Medulla oblongata (tissue), 1 donor: ENCODE measurements at regions not wholly inside any gene's neighbourhood (a gene's known extent, or its start where the extent isn't known, plus 50 kb on each side); places are given as distances from the start of the nearest gene placed in this dataset.

Source experiments
- DNase-seq: peaks from one replicate; pipeline ENCODE4 v3.0.0-alpha.2; 2015; ENCODE audit errors: extremely low spot score

DNA sequence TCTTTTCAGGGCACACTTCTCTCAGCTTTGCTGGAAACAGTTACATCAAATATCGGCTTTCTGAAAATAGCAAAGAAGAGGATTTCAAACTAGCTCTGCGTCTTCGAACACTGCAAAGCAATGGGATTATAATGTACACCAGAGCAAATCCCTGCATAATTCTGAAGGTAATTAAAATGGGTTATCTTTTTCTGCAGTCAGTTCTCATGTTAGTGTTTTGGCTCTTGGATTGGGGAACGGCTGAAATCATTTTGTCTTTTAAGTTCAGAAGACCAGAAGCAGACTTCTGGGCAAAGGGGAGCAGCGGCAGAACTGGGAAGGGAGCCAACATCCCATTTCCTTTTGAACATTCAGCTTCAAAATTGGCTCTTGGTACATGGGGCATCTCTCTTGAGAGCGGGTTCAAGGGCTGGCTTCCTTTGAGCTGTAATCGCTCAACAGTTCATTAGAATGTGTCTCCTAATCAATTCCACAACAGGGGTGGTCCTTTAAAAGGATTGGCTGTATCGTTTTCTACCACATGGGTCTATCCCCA is 110.2 kb upstream of the MTNR1B start:
- peak; percentile 36 for DNase-seq

GRCh38 chr11:92861634-92862033 is 107.8 kb upstream of the MTNR1B start:
- no peak for DNase-seq

GRCh38 chr11:92865352-92865751 is 104.1 kb upstream of the MTNR1B start:
- no peak for DNase-seq

GRCh38 chr11:92866679-92867282 is 102.7 kb upstream of the MTNR1B start:
- DNase-seq, result no peak

GRCh38 chr11:92867913-92868619 is 101.4 kb upstream of the MTNR1B start:
- DNase-seq, result no peak

DNA sequence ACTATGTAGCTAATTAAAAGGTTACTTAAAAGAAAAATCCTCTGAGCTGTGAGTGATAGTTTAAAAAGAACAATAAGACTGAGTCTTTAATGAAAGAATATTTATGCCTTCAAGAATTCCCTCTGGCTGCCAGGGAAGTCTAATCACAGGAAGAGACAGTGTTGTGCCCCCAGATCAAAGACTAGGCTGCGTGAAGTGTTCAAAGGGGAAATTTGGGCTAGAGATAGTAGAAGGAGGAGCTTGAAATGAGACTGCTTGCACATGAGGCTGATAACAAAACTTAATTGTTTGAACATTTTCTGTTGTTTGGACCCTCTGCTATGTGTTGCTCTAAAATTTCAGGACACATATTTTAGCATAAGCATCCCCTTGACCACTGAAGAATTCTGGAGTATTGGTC is 99.7 kb upstream of the MTNR1B start:
- no peak for DNase-seq

- DNase-seq, result no peak
Observed at GRCh38 chr11:92870196-92870832, 99.1 kb upstream of the MTNR1B start.

GRCh38 chr11:92873551-92873950 is 95.9 kb upstream of the MTNR1B start:
- no peak for DNase-seq

- DNase-seq, result no peak
Observed at GRCh38 chr11:92875473-92875872, 94.0 kb upstream of the MTNR1B start.

DNA sequence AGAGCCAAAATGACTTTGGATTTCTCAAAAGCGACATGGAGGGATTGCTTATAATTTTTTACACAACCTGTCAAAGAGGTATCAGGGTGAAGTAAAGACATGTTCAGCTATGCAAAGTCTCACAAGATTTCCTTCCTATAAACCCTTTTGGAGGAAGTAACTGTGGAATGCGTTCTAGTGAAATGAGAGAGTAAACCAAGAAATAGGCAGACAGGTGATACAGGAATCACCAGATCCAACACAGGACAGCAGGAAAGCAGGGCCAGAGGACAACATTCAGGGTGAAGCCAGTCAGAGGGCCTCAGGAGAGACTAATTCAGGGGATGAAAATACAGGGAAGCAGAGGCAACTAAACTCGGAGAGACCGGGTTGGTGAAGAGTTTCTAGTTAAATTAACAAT is 90.4 kb upstream of the MTNR1B start:
- DNase-seq, result no peak

- DNase-seq, result no peak
Observed at GRCh38 chr11:92880381-92880780, 89.1 kb upstream of the MTNR1B start.

GRCh38 chr11:92881940-92882450 is 87.5 kb upstream of the MTNR1B start:
- DNase-seq, result no peak

GRCh38 chr11:92882828-92883611 is 86.4 kb upstream of the MTNR1B start:
- DNase-seq, result no peak

DNA sequence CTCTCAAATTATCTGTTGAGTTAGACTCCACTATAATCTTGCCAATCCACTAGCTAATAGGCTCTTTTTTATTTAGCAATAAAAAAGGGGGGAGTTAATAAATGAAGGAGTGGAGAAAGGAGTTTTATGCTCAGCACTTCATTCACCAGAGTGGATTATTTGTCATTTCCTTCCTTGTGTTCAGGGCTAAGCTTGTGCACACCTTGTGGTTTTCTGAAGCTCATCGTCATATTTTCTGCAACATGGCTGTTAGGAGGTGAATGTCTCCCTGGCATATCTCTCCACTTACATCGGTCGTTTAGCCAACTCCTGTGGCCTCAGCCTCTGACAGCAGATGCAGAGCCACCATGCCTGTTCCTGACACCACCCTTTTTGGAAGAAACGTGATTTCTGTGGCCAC is 83.9 kb upstream of the MTNR1B start:
- DNase-seq, result no peak

GRCh38 chr11:92886243-92886905 is 83.1 kb upstream of the MTNR1B start:
- DNase-seq, result peak; percentile 71

DNA sequence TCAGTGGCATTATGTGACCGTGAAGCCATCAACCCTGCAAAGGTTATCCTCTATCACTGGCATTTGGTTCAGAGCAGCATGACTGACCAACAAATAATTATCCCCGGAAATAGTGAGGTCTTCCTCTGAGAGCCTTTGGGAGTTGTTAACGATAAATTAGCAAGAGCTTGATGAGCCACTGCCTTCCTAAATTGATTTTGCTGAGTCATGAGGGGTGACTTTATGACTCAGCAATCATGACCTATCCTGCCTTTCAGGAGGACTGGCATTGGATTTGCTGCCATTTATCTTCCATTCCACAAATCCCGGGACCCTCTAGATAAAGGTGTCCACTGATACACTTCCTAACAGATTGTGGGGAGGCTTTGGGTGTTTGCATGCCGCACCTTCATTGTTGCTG is 80.8 kb upstream of the MTNR1B start:
- no peak for DNase-seq

DNA sequence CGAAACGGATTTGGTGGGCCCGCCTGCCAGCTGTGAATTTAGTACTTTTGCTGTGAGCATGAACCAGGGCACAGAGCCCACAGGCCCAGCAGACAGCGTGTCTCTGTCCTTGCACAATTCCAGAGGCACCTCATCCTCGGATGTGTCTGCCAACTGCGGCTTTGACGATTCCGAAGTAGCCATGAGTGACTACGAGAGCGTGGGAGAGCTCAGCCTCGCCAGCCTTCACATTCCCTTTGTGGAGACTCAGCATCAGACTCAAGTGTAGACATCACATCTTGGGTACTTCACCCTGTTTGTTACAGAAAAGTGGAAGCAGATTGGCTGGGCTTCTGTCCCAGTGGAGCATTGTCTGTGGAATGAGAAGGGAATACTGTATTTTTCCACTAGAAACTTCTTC is 78.6 kb upstream of the MTNR1B start:
- DNase-seq, result peak; percentile 16

GRCh38 chr11:92892802-92893684 is 76.4 kb upstream of the MTNR1B start:
- no peak for DNase-seq

DNA sequence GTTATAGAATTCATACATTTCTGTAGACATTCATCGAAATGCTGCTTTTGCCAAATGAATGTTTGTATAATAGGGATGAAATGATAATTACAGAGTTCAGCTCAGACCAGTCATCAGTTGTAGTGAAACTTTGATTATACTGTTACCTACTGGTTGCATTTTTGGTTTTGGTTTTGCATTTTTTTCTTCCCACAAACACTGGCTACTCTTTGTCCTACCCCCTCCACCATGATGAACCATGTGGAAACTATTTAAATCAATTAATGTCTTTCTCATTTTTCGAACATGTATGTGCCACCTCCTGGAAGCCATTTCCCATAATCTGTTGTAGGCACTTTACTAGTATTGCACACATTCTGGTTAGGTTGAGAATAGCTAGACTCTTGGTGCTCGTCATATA is 75.3 kb upstream of the MTNR1B start:
- no peak for DNase-seq

- no peak for DNase-seq
Observed at GRCh38 chr11:92897487-92897886, 72.0 kb upstream of the MTNR1B start.
